T-cell (primary cell): ENCODE measurements at regions not wholly inside any gene's neighbourhood (a gene's known extent, or its start where the extent isn't known, plus 50 kb on each side); places are given as distances from the start of the nearest gene placed in this dataset.

Experiments used
- ATAC-seq, 4 experiments: fragments of 200-7000 bp in 3 of 4; fragments of 150-1000 bp in 1 of 4; cut with Tn5 transposase; replicated peaks in 1 of 4; 1 replicate in 3 of 4; 2 replicates in 1 of 4; pipeline ENCODE4 v1.10.0; 2021; ENCODE audit warnings: moderate library complexity in 3 of 4, mild to moderate bottlenecking in 2 of 4, moderate number of reproducible peaks in 1 of 4
- CTCF ChIA-PET, 2 donors: fragments of 300-600 bp; sonication (Branson Sonifier 250); formaldehyde crosslinking; loops; one replicate each; lab custom pipeline; 2022; ENCODE audit warnings: antibody characterized with exemption in 2 of 2; lab: Charles Lee
- POLR2A ChIA-PET, 2 donors: fragments of 300-600 bp; sonication (Branson Sonifier 250); formaldehyde crosslinking; loops; one replicate each; lab custom pipeline; 2022; ENCODE audit warnings: antibody characterized with exemption in 2 of 2; lab: Charles Lee
- DNase-seq, 35 experiments: peaks; one replicate each; pipeline versions ENCODE4 v3.0.0 to v3.0.0-alpha.2; 2013 to 2023
- H3K27ac ChIP-seq: one replicate; pipeline ENCODE4 v1.5.1; 2013; ENCODE audit warnings: low read length
- H3K27me3 ChIP-seq, 2 experiments: replicated peaks in 1 of 2; 1 replicate in 1 of 2; 2 replicates in 1 of 2; pipeline versions ENCODE4 v1.6.1 to v1.7.0; 2013; ENCODE audit warnings: low read length in 1 of 2, mixed read lengths in 1 of 2; ENCODE audit not compliant: control insufficient read depth in 2 of 2, insufficient read depth in 2 of 2; ENCODE audit errors: extremely low read depth in 1 of 2
- H3K36me3 ChIP-seq, 2 donors: 1 replicate in 1 of 2; 2 replicates in 1 of 2; pipeline versions ENCODE4 v1.6.1 to v1.7.0; 2013; ENCODE audit warnings: low read length in 1 of 2; ENCODE audit not compliant: control insufficient read depth in 2 of 2, insufficient read depth in 1 of 2; ENCODE audit errors: extremely low read depth in 1 of 2
- H3K4me1 ChIP-seq, 2 experiments: 1 replicate in 1 of 2; 2 replicates in 1 of 2; pipeline versions ENCODE4 v1.6.1 to v1.7.0; 2013; ENCODE audit warnings: low read length in 2 of 2, mixed read lengths in 1 of 2; ENCODE audit not compliant: insufficient read depth in 2 of 2, control insufficient read depth in 1 of 2; ENCODE audit errors: extremely low read depth in 1 of 2
- H3K4me3 ChIP-seq, 2 donors: 1 replicate in 1 of 2; 2 replicates in 1 of 2; pipeline versions ENCODE4 v1.5.1 to v1.7.0; 2013; ENCODE audit warnings: mild to moderate bottlenecking in 2 of 2, low read length in 1 of 2, moderate library complexity in 1 of 2; ENCODE audit not compliant: control insufficient read depth in 1 of 2; ENCODE audit errors: extremely low read depth in 1 of 2
- H3K9me3 ChIP-seq: 2 replicates; pipeline ENCODE4 v1.7.0; 2013
- H3K27ac Mint-ChIP-seq, 2 donors: one replicate each; pipeline ENCODE4 v1.8.0; 2020 to 2021; ENCODE audit warnings: mild to moderate bottlenecking in 2 of 2, mixed read lengths in 2 of 2
- H3K27me3 Mint-ChIP-seq, 2 donors: one replicate each; pipeline ENCODE4 v1.8.0; 2021 to 2022; ENCODE audit warnings: mixed read lengths in 2 of 2
- H3K36me3 Mint-ChIP-seq: one replicate; pipeline ENCODE4 v1.8.0; 2021; ENCODE audit warnings: mixed read lengths
- H3K4me1 Mint-ChIP-seq, 3 donors: one replicate each; pipeline ENCODE4 v1.8.0; 2020 to 2022; ENCODE audit warnings: mixed read lengths in 3 of 3, mild to moderate bottlenecking in 1 of 3
- H3K4me3 Mint-ChIP-seq, 3 donors: one replicate each; pipeline ENCODE4 v1.8.0; 2020 to 2022; ENCODE audit warnings: mild to moderate bottlenecking in 3 of 3, mixed read lengths in 3 of 3, moderate library complexity in 3 of 3
- H3K9me3 Mint-ChIP-seq, 3 donors: one replicate each; pipeline ENCODE4 v1.8.0; 2020 to 2022; ENCODE audit warnings: mixed read lengths in 3 of 3
- WGBS: methylation state at CpG from one replicate; pipeline ENCODE4 v1.1.5; 2013; ENCODE audit warnings: missing lambda C conversion rate; ENCODE audit not compliant: insufficient coverage; 5-methylcytosine and 5-hydroxymethylcytosine counted together

GRCh38 chr2:155733091-155733853, 599.2 kb downstream of the NR4A2 start:
- WGBS = no CpG with 5 or more reads among the region's 4 CpGs
- CTCF ChIA-PET = no interaction called here

GRCh38 chr2:155730804-155731203, 601.7 kb downstream of the NR4A2 start:
- ATAC-seq (no peak), DNase-seq (no peak)
- ChIA-PET CTCF (no interaction called here), POLR2A (no interaction called here)
- H3K27me3 ChIP-seq = no peaks in the 10 kb centered on the region
- no peak overlapping the region for H3K4me3 ChIP-seq
- no peaks in the 10 kb centered on the region for H3K36me3 ChIP-seq
- Mint-ChIP-seq H3K4me3 (no peak overlapping the region), H3K27me3 (no peaks in the 10 kb centered on the region), H3K36me3 (no peaks in the 10 kb centered on the region), H3K4me1 (no peaks in the 10 kb centered on the region), H3K27ac (no peak overlapping the region), H3K9me3 (peaks cover 0 to 5% (median 0%) of the 10 kb centered on the region in 3 donors)
- no peak overlapping the region for H3K27ac ChIP-seq
- no peaks in the 10 kb centered on the region for H3K9me3 ChIP-seq
- no peaks in the 10 kb centered on the region for H3K4me1 ChIP-seq
- 90% methylated on average over 3 of the region's 5 CpGs for WGBS

More at GRCh38 chr2:155733091-155733853, 599.2 kb downstream of the NR4A2 start:
- Histone ChIP-seq H3K36me3 (no peaks in the 10 kb centered on the region), H3K4me1 (no peaks in the 10 kb centered on the region), H3K27ac (no peak overlapping the region), H3K27me3 (no peaks in the 10 kb centered on the region), H3K4me3 (no peak overlapping the region), H3K9me3 (no peaks in the 10 kb centered on the region)
- Mint-ChIP-seq H3K27me3 (no peaks in the 10 kb centered on the region), H3K27ac (no peak overlapping the region), H3K4me1 (no peaks in the 10 kb centered on the region), H3K4me3 (no peak overlapping the region), H3K9me3 (peaks cover 0 to 5% (median 0%) of the 10 kb centered on the region in 3 donors), H3K36me3 (no peaks in the 10 kb centered on the region)
- ATAC-seq (no peak), DNase-seq (no peak)
- POLR2A ChIA-PET = no interaction called here

- Mint-ChIP-seq H3K27ac (no peak overlapping the region), H3K36me3 (no peaks in the 10 kb centered on the region), H3K4me1 (no peaks in the 10 kb centered on the region), H3K4me3 (no peak overlapping the region), H3K27me3 (no peaks in the 10 kb centered on the region), H3K9me3 (peaks cover 0 to 5% (median 0%) of the 10 kb centered on the region in 3 donors)
- CTCF ChIA-PET = no interaction called here
- Histone ChIP-seq H3K36me3 (no peaks in the 10 kb centered on the region), H3K27me3 (no peaks in the 10 kb centered on the region), H3K4me1 (no peaks in the 10 kb centered on the region), H3K4me3 (no peak overlapping the region), H3K9me3 (no peaks in the 10 kb centered on the region), H3K27ac (no peak overlapping the region)
- no peak for ATAC-seq
- WGBS = 46% methylated on average over 8 of the region's 10 CpGs
- POLR2A ChIA-PET = no interaction called here
- no peak for DNase-seq
Observed at GRCh38 chr2:155727187-155727895, 605.2 kb downstream of the NR4A2 start.

DNA sequence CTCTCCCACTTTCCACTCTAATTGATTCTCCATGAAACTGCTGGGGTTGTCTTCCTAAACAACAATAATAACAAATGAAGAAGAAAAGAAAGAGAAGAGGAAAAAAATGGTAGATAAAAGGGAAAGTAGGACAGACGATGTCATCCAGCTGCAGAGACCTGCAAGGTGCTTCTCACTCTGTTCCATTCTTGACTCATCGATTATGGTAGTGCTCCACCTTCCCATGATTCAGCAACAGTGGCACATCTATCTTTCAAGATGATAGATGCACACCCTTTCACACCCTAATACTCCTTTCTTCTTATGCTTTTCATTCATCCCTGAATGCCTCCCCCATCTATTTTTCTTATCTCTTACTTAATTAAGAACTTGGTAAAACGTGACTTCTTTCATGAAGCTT, 610.2 kb downstream of the NR4A2 start:
- ChIA-PET POLR2A (no interaction called here), CTCF (no interaction called here)
- H3K4me1 Mint-ChIP-seq = no peaks in the 10 kb centered on the region
- H3K36me3 Mint-ChIP-seq = no peaks in the 10 kb centered on the region
- Histone ChIP-seq H3K27ac (no peak overlapping the region), H3K4me3 (no peak overlapping the region), H3K4me1 (no peaks in the 10 kb centered on the region), H3K36me3 (no peaks in the 10 kb centered on the region), H3K9me3 (no peaks in the 10 kb centered on the region), H3K27me3 (no peaks in the 10 kb centered on the region)
- no peak for DNase-seq
- H3K9me3 Mint-ChIP-seq = no peaks in the 10 kb centered on the region
- ATAC-seq = no peak
- H3K27ac Mint-ChIP-seq = no peak overlapping the region
- no peak overlapping the region for H3K4me3 Mint-ChIP-seq
- no peaks in the 10 kb centered on the region for H3K27me3 Mint-ChIP-seq
- 74% methylated on average over 2 of the region's 3 CpGs for WGBS

GRCh38 chr2:155715705-155716104, 616.8 kb downstream of the NR4A2 start:
- H3K4me3 Mint-ChIP-seq = no peak overlapping the region
- H3K36me3 Mint-ChIP-seq = no peaks in the 10 kb centered on the region
- ATAC-seq = no peak
- no peaks in the 10 kb centered on the region for H3K4me1 ChIP-seq
- CTCF ChIA-PET = no interaction called here
- H3K9me3 ChIP-seq = no peaks in the 10 kb centered on the region
- no peaks in the 10 kb centered on the region for H3K9me3 Mint-ChIP-seq
- H3K36me3 ChIP-seq = no peaks in the 10 kb centered on the region
- no peaks in the 10 kb centered on the region for H3K27me3 Mint-ChIP-seq
- WGBS = no CpG with 5 or more reads among the region's 2 CpGs
- POLR2A ChIA-PET = no interaction called here
- H3K27me3 ChIP-seq = no peaks in the 10 kb centered on the region
- H3K4me3 ChIP-seq = no peak overlapping the region
- no peaks in the 10 kb centered on the region for H3K4me1 Mint-ChIP-seq
- H3K27ac Mint-ChIP-seq = no peak overlapping the region
- no peak for DNase-seq
- no peak overlapping the region for H3K27ac ChIP-seq

GRCh38 chr2:155714983-155715382, 617.5 kb downstream of the NR4A2 start:
- H3K4me3 Mint-ChIP-seq = no peak overlapping the region
- POLR2A ChIA-PET = interaction anchor here in 1 of 2 donors (0.7 kb wide), 1 partner anchor 1524 kb away, joined by 3 read pairs; no protein-coding TSS in a partner anchor
- Histone ChIP-seq H3K27me3 (no peaks in the 10 kb centered on the region), H3K9me3 (no peaks in the 10 kb centered on the region), H3K36me3 (no peaks in the 10 kb centered on the region), H3K27ac (no peak overlapping the region), H3K4me1 (no peaks in the 10 kb centered on the region), H3K4me3 (no peak overlapping the region)
- CTCF ChIA-PET = no interaction called here
- no peaks in the 10 kb centered on the region for H3K9me3 Mint-ChIP-seq
- no peak for DNase-seq
- H3K27me3 Mint-ChIP-seq = no peaks in the 10 kb centered on the region
- ATAC-seq = no peak
- no peak overlapping the region for H3K27ac Mint-ChIP-seq
- H3K4me1 Mint-ChIP-seq = no peaks in the 10 kb centered on the region
- WGBS = no CpG with 5 or more reads among the region's 1 CpG
- H3K36me3 Mint-ChIP-seq = no peaks in the 10 kb centered on the region
